ENCODE measurements at regions not wholly inside any gene's neighbourhood (a gene's known extent, or its start where the extent isn't known, plus 50 kb on each side); places are given as distances from the start of the nearest gene placed in this dataset.
A peak's percentile ranks its signal among the peaks of the same experiment; 100 is the strongest.

GRCh38 chr5:2148312-2149194 is 265.8 kb upstream of the IRX4 start:
- Mint-ChIP-seq H3K4me1 (peaks cover 4% of the 10 kb centered on the region), H3K36me3 (ENCODE audit: low read depth) (no peaks in the 10 kb centered on the region), H3K27me3 (no peaks in the 10 kb centered on the region), H3K27ac (no peak overlapping the region), H3K9me3 (no peaks in the 10 kb centered on the region), H3K4me3 (no peak overlapping the region)
- intact Hi-C loops (cut with micrococcal nuclease) = no loop called here
- DNase-seq = no peak

- DNase-seq = no peak
- no peak overlapping the region for H3K27ac Mint-ChIP-seq
- no peak overlapping the region for H3K4me3 Mint-ChIP-seq
- H3K4me1 Mint-ChIP-seq = peaks cover 4% of the 10 kb centered on the region
- intact Hi-C loops (cut with micrococcal nuclease) = no loop called here
- H3K27me3 Mint-ChIP-seq = no peaks in the 10 kb centered on the region
- no peaks in the 10 kb centered on the region for H3K36me3 Mint-ChIP-seq (ENCODE audit: low read depth)
- no peaks in the 10 kb centered on the region for H3K9me3 Mint-ChIP-seq
Measured at GRCh38 chr5:2147504-2148311, 265.0 kb upstream of the IRX4 start.

GRCh38 chr5:2143646-2144353 is 261.1 kb upstream of the IRX4 start:
- DNase-seq = no peak
- no peak overlapping the region for H3K27ac Mint-ChIP-seq
- H3K9me3 Mint-ChIP-seq = no peaks in the 10 kb centered on the region
- H3K4me1 Mint-ChIP-seq = no peaks in the 10 kb centered on the region
- H3K27me3 Mint-ChIP-seq = no peaks in the 10 kb centered on the region
- no peaks in the 10 kb centered on the region for H3K36me3 Mint-ChIP-seq (ENCODE audit: low read depth)
- intact Hi-C loops (cut with micrococcal nuclease) = no loop called here
- no peak overlapping the region for H3K4me3 Mint-ChIP-seq

GRCh38 chr5:2143088-2143487 is 260.4 kb upstream of the IRX4 start:
- DNase-seq = no peak
- Mint-ChIP-seq H3K4me3 (no peak overlapping the region), H3K27ac (no peak overlapping the region), H3K27me3 (no peaks in the 10 kb centered on the region), H3K36me3 (ENCODE audit: low read depth) (no peaks in the 10 kb centered on the region), H3K9me3 (no peaks in the 10 kb centered on the region), H3K4me1 (no peaks in the 10 kb centered on the region)
- intact Hi-C loops (cut with micrococcal nuclease) = no loop called here

GRCh38 chr5:2142456-2142954 is 259.8 kb upstream of the IRX4 start:
- H3K9me3 Mint-ChIP-seq = no peaks in the 10 kb centered on the region
- H3K27me3 Mint-ChIP-seq = no peaks in the 10 kb centered on the region
- intact Hi-C loops (cut with micrococcal nuclease) = no loop called here
- DNase-seq = no peak
- no peaks in the 10 kb centered on the region for H3K4me1 Mint-ChIP-seq
- H3K36me3 Mint-ChIP-seq (ENCODE audit: low read depth) = no peaks in the 10 kb centered on the region
- no peak overlapping the region for H3K27ac Mint-ChIP-seq
- H3K4me3 Mint-ChIP-seq = no peak overlapping the region

GRCh38 chr5:2141254-2142000 is 258.7 kb upstream of the IRX4 start:
- Mint-ChIP-seq H3K27me3 (no peaks in the 10 kb centered on the region), H3K4me1 (peaks cover 2% of the 10 kb centered on the region), H3K36me3 (ENCODE audit: low read depth) (no peaks in the 10 kb centered on the region), H3K27ac (no peak overlapping the region), H3K9me3 (peaks cover 7% of the 10 kb centered on the region), H3K4me3 (no peak overlapping the region)
- intact Hi-C loops (cut with micrococcal nuclease) = no loop called here
- DNase-seq = no peak

- Mint-ChIP-seq H3K4me1 (peaks cover 3% of the 10 kb centered on the region), H3K27ac (no peak overlapping the region), H3K36me3 (ENCODE audit: low read depth) (no peaks in the 10 kb centered on the region), H3K4me3 (no peak overlapping the region), H3K9me3 (peaks cover 8% of the 10 kb centered on the region), H3K27me3 (no peaks in the 10 kb centered on the region)
- no peak for DNase-seq
- intact Hi-C loops (cut with micrococcal nuclease) = no loop called here
Measured at GRCh38 chr5:2140501-2141175, 257.9 kb upstream of the IRX4 start.

GRCh38 chr5:2139478-2139877 is 256.8 kb upstream of the IRX4 start:
- no peaks in the 10 kb centered on the region for H3K27me3 Mint-ChIP-seq
- H3K9me3 Mint-ChIP-seq = peaks cover 8% of the 10 kb centered on the region
- intact Hi-C loops (cut with micrococcal nuclease) = no loop called here
- peaks cover 9% of the 10 kb centered on the region for H3K4me1 Mint-ChIP-seq
- DNase-seq = no peak
- no peak overlapping the region for H3K4me3 Mint-ChIP-seq
- no peak overlapping the region for H3K27ac Mint-ChIP-seq
- H3K36me3 Mint-ChIP-seq (ENCODE audit: low read depth) = no peaks in the 10 kb centered on the region

GRCh38 chr5:2138896-2139295 is 256.2 kb upstream of the IRX4 start:
- DNase-seq = no peak
- no peaks in the 10 kb centered on the region for H3K36me3 Mint-ChIP-seq (ENCODE audit: low read depth)
- no peaks in the 10 kb centered on the region for H3K27me3 Mint-ChIP-seq
- peaks cover 8% of the 10 kb centered on the region for H3K9me3 Mint-ChIP-seq
- intact Hi-C loops (cut with micrococcal nuclease) = no loop called here
- no peak overlapping the region for H3K27ac Mint-ChIP-seq
- no peak overlapping the region for H3K4me3 Mint-ChIP-seq
- H3K4me1 Mint-ChIP-seq = peaks cover 10% of the 10 kb centered on the region

GRCh38 chr5:2137444-2138050 is 254.8 kb upstream of the IRX4 start:
- DNase-seq = no peak
- Mint-ChIP-seq H3K9me3 (peaks cover 8% of the 10 kb centered on the region), H3K36me3 (ENCODE audit: low read depth) (no peaks in the 10 kb centered on the region), H3K4me3 (no peak overlapping the region), H3K27me3 (no peaks in the 10 kb centered on the region), H3K4me1 (peaks cover 10% of the 10 kb centered on the region), H3K27ac (no peak overlapping the region)
- intact Hi-C loops (cut with micrococcal nuclease) = no loop called here

- no peaks in the 10 kb centered on the region for H3K27me3 Mint-ChIP-seq
- peaks cover 10% of the 10 kb centered on the region for H3K4me1 Mint-ChIP-seq
- no peaks in the 10 kb centered on the region for H3K36me3 Mint-ChIP-seq (ENCODE audit: low read depth)
- intact Hi-C loops (cut with micrococcal nuclease) = no loop called here
- no peak overlapping the region for H3K4me3 Mint-ChIP-seq
- peaks cover 8% of the 10 kb centered on the region for H3K9me3 Mint-ChIP-seq
- H3K27ac Mint-ChIP-seq = peak overlapping the region; percentile 84
- DNase-seq = no peak
Measured at GRCh38 chr5:2136728-2137333, 254.1 kb upstream of the IRX4 start.

- Mint-ChIP-seq H3K36me3 (ENCODE audit: low read depth) (no peaks in the 10 kb centered on the region), H3K4me1 (peaks cover 10% of the 10 kb centered on the region), H3K27me3 (no peaks in the 10 kb centered on the region), H3K4me3 (no peak overlapping the region), H3K9me3 (peaks cover 8% of the 10 kb centered on the region), H3K27ac (no peak overlapping the region)
- intact Hi-C loops (cut with micrococcal nuclease) = no loop called here
- no peak for DNase-seq
Measured at GRCh38 chr5:2135833-2136232, 253.1 kb upstream of the IRX4 start.

All from activated CD4-positive, alpha-beta T cell treated with anti-CD3 and anti-CD28 coated beads, Interleukin-2, amount 10 ng/mL, durations not matched to agents 24 days and 14 days (primary cell).